HEK293T (cell line): ENCODE measurements at regions not wholly inside any gene's neighbourhood (a gene's known extent, or its start where the extent isn't known, plus 50 kb on each side); places are given as distances from the start of the nearest gene placed in this dataset.

Source experiments
- BHLHE40 ChIP-seq: fragments of 450-650 bp; IDR thresholded peaks from 2 replicates; pipeline ENCODE4 v1.6.1; 2016; ENCODE audit warnings: mild to moderate bottlenecking, moderate library complexity, borderline replicate concordance
- CTBP1 ChIP-seq: fragments of 450-650 bp; IDR thresholded peaks from 2 replicates; pipeline ENCODE4 v1.6.1; 2016; ENCODE audit warnings: borderline replicate concordance
- FOXA1 ChIP-seq: fragments of 450-650 bp; IDR thresholded peaks from 2 replicates; pipeline ENCODE4 v1.6.1; 2016; ENCODE audit warnings: mild to moderate bottlenecking
- FOXK2 ChIP-seq: fragments of 450-650 bp; IDR thresholded peaks from 2 replicates; pipeline ENCODE4 v1.6.1; 2016; ENCODE audit warnings: mild to moderate bottlenecking
- FOXM1 ChIP-seq: fragments of 450-650 bp; IDR thresholded peaks from 2 replicates; pipeline ENCODE4 v1.6.1; 2017; ENCODE audit warnings: mild to moderate bottlenecking, borderline replicate concordance
- HDGF ChIP-seq: fragments of 450-650 bp; IDR thresholded peaks from 2 replicates; pipeline ENCODE4 v1.6.1; 2017; ENCODE audit warnings: antibody characterized with exemption, borderline replicate concordance
- L3MBTL2 ChIP-seq: fragments of 450-650 bp; conservative IDR thresholded peaks from 2 replicates; pipeline ENCODE4 v1.6.1; 2016; ENCODE audit warnings: mild to moderate bottlenecking
- LEF1 ChIP-seq: fragments of 450-650 bp; IDR thresholded peaks from 2 replicates; pipeline ENCODE4 v1.6.1; 2017; ENCODE audit warnings: mild to moderate bottlenecking, borderline replicate concordance
- NFRKB ChIP-seq: fragments of 450-650 bp; IDR thresholded peaks from 2 replicates; pipeline ENCODE4 v1.6.1; 2016; ENCODE audit warnings: mild to moderate bottlenecking, moderate library complexity
- SP1 ChIP-seq: fragments of 450-650 bp; IDR thresholded peaks from 2 replicates; pipeline ENCODE4 v1.6.1; 2017
- SUZ12 ChIP-seq: fragments of 450-650 bp; IDR thresholded peaks from 2 replicates; pipeline ENCODE4 v1.6.1; 2016; ENCODE audit warnings: mild to moderate bottlenecking
- ZNF384 ChIP-seq: fragments of 450-650 bp; IDR thresholded peaks from 2 replicates; pipeline ENCODE4 v1.6.1; 2016

GRCh38 chr10:64419461-64419860, 898.3 kb downstream of the REEP3 start:
- no peak for TF ChIP-seq FOXK2
- TF ChIP-seq SUZ12, result no peak
- TF ChIP-seq L3MBTL2, result no peak
- TF ChIP-seq SP1, result no peak
- TF ChIP-seq LEF1, result no peak
- TF ChIP-seq NFRKB, result no peak
- TF ChIP-seq FOXA1, result no peak
- no peak for TF ChIP-seq BHLHE40
- TF ChIP-seq FOXM1, result no peak
- TF ChIP-seq CTBP1, result no peak
- TF ChIP-seq HDGF, result no peak
- TF ChIP-seq ZNF384, result no peak
